Smooth muscle cell (in vitro differentiated cells): ENCODE measurements at regions not wholly inside any gene's neighbourhood (a gene's known extent, or its start where the extent isn't known, plus 50 kb on each side); places are given as distances from the start of the nearest gene placed in this dataset.

Experiments
- DNase-seq: peaks from one replicate; lab custom pipeline; 2025; ENCODE audit not compliant: unreplicated experiment; lab: John Stamatoyannopoulos, UW
- H2AFZ ChIP-seq: fragments of 200-600 bp; sonication (generic); 2 replicates; pipeline ENCODE4 v1.6.0; 2016; ENCODE audit warnings: antibody characterized with exemption, low read depth, mild to moderate bottlenecking
- H3F3A ChIP-seq: fragments of 200-600 bp; sonication (generic); 2 replicates; pipeline ENCODE4 v1.6.0; 2017; ENCODE audit warnings: antibody characterized with exemption, low read depth
- H3K27ac ChIP-seq: fragments of 200-600 bp; sonication (generic); 2 replicates; pipeline ENCODE4 v1.5.1; 2016; ENCODE audit warnings: low read depth, mild to moderate bottlenecking
- H3K27me3 ChIP-seq: fragments of 200-600 bp; sonication (generic); 2 replicates; pipeline ENCODE4 v1.6.1; 2016; ENCODE audit warnings: low read depth, mild to moderate bottlenecking
- H3K36me3 ChIP-seq: fragments of 200-600 bp; sonication (generic); 2 replicates; pipeline ENCODE4 v1.5.1; 2016; ENCODE audit warnings: low read depth
- H3K4me1 ChIP-seq: fragments of 200-600 bp; sonication (generic); 2 replicates; pipeline ENCODE4 v1.5.1; 2016; ENCODE audit warnings: low read depth
- H3K4me2 ChIP-seq: fragments of 200-600 bp; sonication (generic); 2 replicates; pipeline ENCODE4 v1.6.0; 2016; ENCODE audit warnings: mild to moderate bottlenecking
- H3K4me3 ChIP-seq: fragments of 200-600 bp; sonication (generic); 2 replicates; pipeline ENCODE4 v1.5.1; 2016; ENCODE audit warnings: mild to moderate bottlenecking
- H3K79me2 ChIP-seq: fragments of 200-600 bp; sonication (generic); 2 replicates; pipeline ENCODE4 v1.6.0; 2016; ENCODE audit warnings: low read depth, mild to moderate bottlenecking
- H3K9ac ChIP-seq: fragments of 200-600 bp; sonication (generic); 2 replicates; pipeline ENCODE4 v1.6.0; 2016; ENCODE audit warnings: low read depth
- H3K9me3 ChIP-seq: fragments of 200-600 bp; sonication (generic); replicated peaks from 2 replicates; pipeline ENCODE4 v1.5.1; 2016; ENCODE audit warnings: low read depth
- H4K20me1 ChIP-seq: fragments of 200-600 bp; sonication (generic); 2 replicates; pipeline ENCODE4 v1.6.0; 2016; ENCODE audit warnings: low read depth
- WGBS: methylation state at CpG from one replicate; pipeline ENCODE4 v1.1.7; 2016; ENCODE audit warnings: low lambda C conversion rate; 5-methylcytosine and 5-hydroxymethylcytosine counted together
- TF ChIP-seq, protein P1 (sequence below): fragments of 200-600 bp; sonication (generic); IDR thresholded peaks from 2 replicates; pipeline ENCODE4 v1.5.1; 2017; ENCODE audit warnings: borderline replicate concordance, mild to moderate bottlenecking, antibody characterized with exemption; ENCODE audit not compliant: insufficient read depth, poor library complexity, severe bottlenecking

DNA sequence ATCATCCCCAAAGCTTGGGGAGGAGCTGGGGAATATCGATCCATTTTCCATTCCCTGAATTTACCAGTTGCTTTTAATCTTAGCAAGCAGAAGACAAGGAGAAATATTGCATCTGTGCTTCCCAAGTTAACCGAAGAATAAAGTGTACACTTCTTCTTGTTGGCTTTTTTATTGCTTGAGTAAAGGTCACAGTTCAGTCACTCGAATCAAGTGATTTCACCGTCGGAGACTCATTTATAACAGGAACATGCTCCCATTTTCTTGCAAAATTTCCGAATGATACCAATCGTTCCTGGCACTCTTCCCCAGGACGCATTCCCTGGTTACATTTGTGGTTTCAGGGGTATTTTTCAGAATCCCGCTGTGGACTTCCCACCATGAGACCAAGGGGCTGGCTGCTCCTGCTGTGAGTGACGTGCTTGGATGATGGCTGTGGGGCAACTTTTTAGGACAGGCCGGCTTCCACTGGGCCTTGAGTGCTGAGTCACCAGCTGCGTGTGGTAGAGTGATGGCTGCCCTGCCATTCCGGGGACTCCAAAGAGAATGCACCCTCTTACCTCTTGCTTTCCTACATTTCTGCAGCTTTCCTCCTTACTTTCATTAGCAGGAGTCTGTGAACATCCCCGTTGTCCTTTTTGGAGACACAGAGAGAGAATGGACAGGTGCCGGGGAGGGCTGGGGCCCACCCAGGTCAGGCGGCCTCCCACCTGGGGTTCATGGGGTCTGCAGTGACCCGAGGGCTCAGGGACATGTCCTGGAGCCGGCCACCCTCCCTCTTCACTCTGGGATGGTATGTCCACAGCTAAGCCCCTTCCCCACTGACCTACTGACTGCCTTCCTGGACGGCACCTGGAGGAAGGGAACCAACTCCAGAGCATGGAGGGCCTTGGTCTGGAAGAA is 60.7 kb upstream of the HDAC4 start:
- H3K36me3 ChIP-seq = no peaks in the 10 kb centered on the region
- no peak overlapping the region for H3K4me2 ChIP-seq
- no peaks in the 10 kb centered on the region for H3K9me3 ChIP-seq
- no peak overlapping the region for H3K27ac ChIP-seq
- H3K79me2 ChIP-seq = no peaks in the 10 kb centered on the region
- no peaks in the 10 kb centered on the region for H3K4me1 ChIP-seq
- no peak overlapping the region for H3K9ac ChIP-seq
- no peaks in the 10 kb centered on the region for H4K20me1 ChIP-seq
- H3K27me3 ChIP-seq = no peaks in the 10 kb centered on the region
- TF ChIP-seq, protein P1, sequence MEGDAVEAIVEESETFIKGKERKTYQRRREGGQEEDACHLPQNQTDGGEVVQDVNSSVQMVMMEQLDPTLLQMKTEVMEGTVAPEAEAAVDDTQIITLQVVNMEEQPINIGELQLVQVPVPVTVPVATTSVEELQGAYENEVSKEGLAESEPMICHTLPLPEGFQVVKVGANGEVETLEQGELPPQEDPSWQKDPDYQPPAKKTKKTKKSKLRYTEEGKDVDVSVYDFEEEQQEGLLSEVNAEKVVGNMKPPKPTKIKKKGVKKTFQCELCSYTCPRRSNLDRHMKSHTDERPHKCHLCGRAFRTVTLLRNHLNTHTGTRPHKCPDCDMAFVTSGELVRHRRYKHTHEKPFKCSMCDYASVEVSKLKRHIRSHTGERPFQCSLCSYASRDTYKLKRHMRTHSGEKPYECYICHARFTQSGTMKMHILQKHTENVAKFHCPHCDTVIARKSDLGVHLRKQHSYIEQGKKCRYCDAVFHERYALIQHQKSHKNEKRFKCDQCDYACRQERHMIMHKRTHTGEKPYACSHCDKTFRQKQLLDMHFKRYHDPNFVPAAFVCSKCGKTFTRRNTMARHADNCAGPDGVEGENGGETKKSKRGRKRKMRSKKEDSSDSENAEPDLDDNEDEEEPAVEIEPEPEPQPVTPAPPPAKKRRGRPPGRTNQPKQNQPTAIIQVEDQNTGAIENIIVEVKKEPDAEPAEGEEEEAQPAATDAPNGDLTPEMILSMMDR = no peak
- no peak overlapping the region for H2AFZ ChIP-seq
- WGBS = 87% methylated on average over 19 of the region's 19 CpGs
- H3F3A ChIP-seq = no peaks in the 10 kb centered on the region
- H3K4me3 ChIP-seq = no peak overlapping the region
- no peak for DNase-seq

DNA sequence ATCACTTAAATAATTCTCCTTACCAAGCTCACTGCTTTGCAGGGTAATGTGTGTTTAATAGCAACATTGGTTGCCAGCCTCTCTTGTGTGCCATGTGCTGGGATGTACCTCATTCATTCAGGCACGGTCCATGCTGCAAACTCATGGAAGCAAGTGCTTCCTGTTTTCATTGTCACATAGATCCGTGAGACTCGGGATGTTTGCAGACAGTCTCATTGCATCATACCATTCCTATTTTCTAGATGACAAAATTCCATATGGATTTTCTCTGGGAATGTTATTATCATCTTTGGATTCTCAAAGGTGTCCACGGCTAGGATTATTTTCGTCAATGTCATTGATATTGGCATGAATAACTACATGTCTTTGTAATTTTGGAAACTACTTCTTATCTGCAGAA is 60.0 kb upstream of the HDAC4 start:
- Histone ChIP-seq H3F3A (no peaks in the 10 kb centered on the region), H3K9ac (no peak overlapping the region), H2AFZ (no peak overlapping the region), H3K4me3 (no peak overlapping the region), H3K27me3 (no peaks in the 10 kb centered on the region), H3K4me2 (no peak overlapping the region), H4K20me1 (no peaks in the 10 kb centered on the region), H3K4me1 (no peaks in the 10 kb centered on the region), H3K27ac (no peak overlapping the region), H3K9me3 (no peaks in the 10 kb centered on the region), H3K36me3 (no peaks in the 10 kb centered on the region), H3K79me2 (no peaks in the 10 kb centered on the region)
- TF ChIP-seq, protein P1 = no peak
- no peak for DNase-seq
- 78% methylated on average over 5 of the region's 5 CpGs for WGBS

DNA sequence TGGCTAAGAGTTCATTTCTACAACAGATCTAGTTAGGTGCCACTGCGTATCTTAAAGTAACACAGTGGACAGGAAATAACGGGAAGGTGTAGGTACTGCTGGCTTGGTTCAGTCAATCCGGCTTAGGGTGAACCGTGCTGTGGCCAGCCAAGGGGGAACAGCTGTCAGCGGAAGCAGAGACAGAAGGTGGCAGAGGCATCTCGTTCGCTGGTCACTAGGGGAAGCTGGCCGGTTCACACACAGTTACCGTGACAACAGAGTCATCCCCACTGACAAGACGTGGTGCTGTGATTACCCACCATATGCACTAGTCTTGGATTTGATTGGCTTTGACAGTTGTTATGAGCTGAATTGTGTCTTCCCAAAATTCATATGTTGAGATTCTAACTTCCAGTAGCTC is 58.8 kb upstream of the HDAC4 start:
- H3K9me3 ChIP-seq = no peaks in the 10 kb centered on the region
- no peak overlapping the region for H2AFZ ChIP-seq
- H3K27ac ChIP-seq = no peak overlapping the region
- no peak overlapping the region for H3K9ac ChIP-seq
- H3K27me3 ChIP-seq = no peaks in the 10 kb centered on the region
- H3K79me2 ChIP-seq = no peaks in the 10 kb centered on the region
- no peak overlapping the region for H3K4me3 ChIP-seq
- TF ChIP-seq, protein P1 = no peak
- WGBS = 82% methylated on average over 10 of the region's 10 CpGs
- no peak for DNase-seq
- H4K20me1 ChIP-seq = no peaks in the 10 kb centered on the region
- H3K4me1 ChIP-seq = no peaks in the 10 kb centered on the region
- H3K36me3 ChIP-seq = no peaks in the 10 kb centered on the region
- H3F3A ChIP-seq = no peaks in the 10 kb centered on the region
- H3K4me2 ChIP-seq = no peak overlapping the region

DNA sequence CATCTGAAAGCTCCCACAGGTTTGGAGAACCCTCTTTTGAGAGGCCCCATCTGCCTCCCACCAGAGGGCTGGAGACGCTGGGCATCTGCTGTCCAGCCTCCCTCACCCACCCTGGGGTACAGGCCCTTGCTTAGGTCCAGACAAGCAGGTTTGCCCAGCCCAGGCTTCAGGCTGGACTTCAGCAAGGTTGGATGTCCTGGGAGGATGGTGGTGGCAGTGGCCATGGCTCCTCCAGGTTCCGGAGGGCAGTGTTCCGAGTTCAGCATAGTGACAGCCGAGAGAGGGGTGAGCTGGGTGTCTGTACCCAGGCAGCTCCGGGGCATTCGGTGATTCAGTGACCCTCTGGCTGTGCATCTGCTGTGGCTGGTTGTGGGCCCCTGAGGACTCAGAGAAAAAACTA is 58.2 kb upstream of the HDAC4 start:
- no peaks in the 10 kb centered on the region for H3K36me3 ChIP-seq
- DNase-seq = no peak
- H3K4me3 ChIP-seq = no peak overlapping the region
- no peak overlapping the region for H3K9ac ChIP-seq
- H3K9me3 ChIP-seq = no peaks in the 10 kb centered on the region
- H3K79me2 ChIP-seq = no peaks in the 10 kb centered on the region
- no peak overlapping the region for H3K27ac ChIP-seq
- no peaks in the 10 kb centered on the region for H4K20me1 ChIP-seq
- no peak overlapping the region for H3K4me2 ChIP-seq
- 91% methylated on average over 6 of the region's 6 CpGs for WGBS
- no peak overlapping the region for H2AFZ ChIP-seq
- no peaks in the 10 kb centered on the region for H3F3A ChIP-seq
- TF ChIP-seq, protein P1 = no peak
- H3K27me3 ChIP-seq = no peaks in the 10 kb centered on the region
- no peaks in the 10 kb centered on the region for H3K4me1 ChIP-seq
